Stimulated activated CD8-positive, alpha-beta memory T cell treated with anti-CD3 and anti-CD28 coated beads, Interleukin-2, amount 100 ng/mL, for 48 hours (primary cell): ENCODE measurements at regions not wholly inside any gene's neighbourhood (a gene's known extent, or its start where the extent isn't known, plus 50 kb on each side); places are given as distances from the start of the nearest gene placed in this dataset.
"Not testable (repeated sequence)": the region's sequence is repeated elsewhere in the genome, so short reads cannot be mapped to it uniquely, and the experiment has no call there.

Experiments
- DNase-seq, 2 donors: peaks; one replicate each; pipeline ENCODE4 v3.0.0-alpha.2; 2020; ENCODE audit warnings: low read depth in 2 of 2

DNA sequence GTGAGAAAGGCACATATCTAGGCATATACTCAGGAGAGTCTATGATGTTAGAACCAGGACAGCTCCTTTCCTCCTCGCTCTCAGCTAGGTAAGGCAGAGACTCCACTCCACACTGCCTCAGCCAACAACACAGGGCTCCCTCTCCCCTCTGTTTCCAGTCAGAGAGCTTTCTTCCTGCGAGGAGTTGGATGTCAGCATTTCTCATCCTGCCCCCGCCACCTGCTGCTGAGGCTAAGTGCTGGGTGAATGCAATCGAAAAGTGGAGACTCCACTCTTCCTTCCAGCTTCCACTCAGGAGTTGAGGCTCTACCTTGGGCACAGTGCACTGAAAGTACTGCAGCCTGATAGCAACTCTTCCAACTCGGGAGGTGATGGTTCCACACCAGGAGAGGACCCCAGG is 177.2 kb upstream of the RAB6C start:
- DNase-seq = no peak

DNA sequence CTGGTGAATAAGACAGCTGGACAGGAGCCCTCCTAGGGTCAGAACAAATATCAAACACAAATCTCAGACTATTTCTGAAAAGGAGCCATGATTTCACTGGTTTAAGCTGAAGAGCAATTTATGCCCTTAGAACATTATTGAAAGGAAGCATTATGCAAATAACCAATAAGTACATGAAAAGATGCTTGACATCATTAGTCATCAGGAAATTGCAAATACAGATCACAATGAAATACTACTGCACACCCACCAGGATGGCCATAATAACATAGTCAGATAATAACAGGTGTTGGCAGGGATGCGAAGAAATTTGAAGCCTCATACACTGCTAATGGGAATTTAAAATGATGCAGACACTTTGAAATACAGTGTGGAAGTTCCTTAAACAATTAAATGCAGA is 176.4 kb upstream of the RAB6C start:
- no peak for DNase-seq

GRCh38 chr2:129803871-129804270 is 175.6 kb upstream of the RAB6C start:
- DNase-seq = no peak

DNA sequence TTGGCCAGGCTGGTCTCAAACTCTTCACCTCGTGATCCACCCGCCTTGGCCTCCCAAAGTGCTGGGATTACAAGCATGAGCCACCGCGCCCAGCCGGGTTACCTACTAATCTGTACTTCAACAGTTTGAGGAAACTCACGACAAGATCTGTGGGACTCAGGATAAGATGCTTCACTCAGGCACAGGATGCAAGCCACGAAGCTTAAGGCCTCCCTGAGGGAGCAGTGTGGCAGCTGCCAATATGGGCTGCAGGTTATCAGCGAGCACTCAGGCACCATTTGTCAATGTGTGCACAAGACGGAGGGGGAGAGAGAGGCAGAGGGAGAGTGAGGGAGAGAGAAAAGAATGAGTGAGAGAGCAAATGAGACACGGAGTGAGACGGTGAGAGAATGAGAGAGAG is 173.6 kb upstream of the RAB6C start:
- no peak for DNase-seq

GRCh38 chr2:129806317-129806716 is 173.1 kb upstream of the RAB6C start:
- no peak for DNase-seq

DNA sequence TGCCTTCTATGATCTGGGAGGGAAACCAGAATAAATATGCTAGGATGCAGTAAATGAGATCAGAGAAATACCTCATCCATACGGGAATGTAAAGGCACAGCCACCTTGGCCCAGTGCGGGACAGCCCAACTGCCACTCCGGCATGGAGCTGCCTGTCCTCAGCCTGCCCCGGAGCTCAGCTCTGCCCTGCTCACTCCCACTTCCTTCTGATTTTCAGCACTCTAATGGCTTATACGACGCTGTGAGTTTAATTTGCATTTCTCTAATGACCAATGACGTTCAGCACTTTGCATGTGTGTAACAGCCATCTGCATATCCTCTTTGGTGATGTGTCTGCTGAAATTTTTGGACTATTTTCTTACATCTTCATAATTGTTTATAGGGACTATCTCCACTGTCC is 172.5 kb upstream of the RAB6C start:
- DNase-seq = no peak

GRCh38 chr2:129807642-129808338 is 171.7 kb upstream of the RAB6C start:
- not testable (repeated sequence) for DNase-seq

DNA sequence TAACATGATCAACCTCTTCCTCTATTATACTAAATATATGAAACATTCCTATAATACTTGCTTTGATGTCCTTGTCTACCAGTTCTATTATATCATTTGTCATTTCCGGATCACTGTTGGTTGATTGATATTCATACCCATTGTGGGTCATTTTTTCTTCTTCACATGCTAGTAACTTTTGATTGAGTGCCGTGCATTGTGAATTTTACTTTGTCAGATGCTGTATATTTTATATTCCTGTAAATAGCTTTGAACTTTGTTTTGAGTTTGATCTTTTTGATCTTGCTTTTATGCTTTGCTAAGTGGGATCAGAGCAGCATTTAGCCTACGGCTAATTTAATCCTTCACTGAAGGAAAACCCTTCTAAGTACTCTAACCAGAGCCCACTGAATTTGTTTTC is 168.9 kb upstream of the RAB6C start:
- DNase-seq = no peak

- no peak for DNase-seq
Observed at GRCh38 chr2:129812071-129812470, 167.4 kb upstream of the RAB6C start.

DNA sequence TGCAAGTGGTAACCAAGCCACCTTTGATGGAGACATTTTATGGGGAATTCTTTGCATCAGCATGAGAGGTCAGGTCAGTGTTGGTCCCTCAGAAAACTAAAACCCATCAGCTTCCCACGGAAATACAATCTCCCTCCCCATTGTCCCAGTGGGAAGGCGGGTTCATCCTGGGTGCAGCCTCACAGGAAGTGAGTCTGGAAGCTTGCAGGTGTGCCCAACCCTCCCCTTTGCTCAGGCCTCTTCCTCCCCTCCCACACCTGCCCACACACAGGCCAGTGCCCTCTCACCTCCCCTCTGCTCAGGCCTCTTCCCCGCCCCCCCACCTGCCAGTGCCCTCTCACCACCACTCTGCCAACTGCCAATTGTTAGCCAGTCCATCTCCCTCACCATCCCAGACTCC is 166.8 kb upstream of the RAB6C start:
- DNase-seq = no peak

GRCh38 chr2:129813404-129813803 is 166.1 kb upstream of the RAB6C start:
- DNase-seq = no peak

DNA sequence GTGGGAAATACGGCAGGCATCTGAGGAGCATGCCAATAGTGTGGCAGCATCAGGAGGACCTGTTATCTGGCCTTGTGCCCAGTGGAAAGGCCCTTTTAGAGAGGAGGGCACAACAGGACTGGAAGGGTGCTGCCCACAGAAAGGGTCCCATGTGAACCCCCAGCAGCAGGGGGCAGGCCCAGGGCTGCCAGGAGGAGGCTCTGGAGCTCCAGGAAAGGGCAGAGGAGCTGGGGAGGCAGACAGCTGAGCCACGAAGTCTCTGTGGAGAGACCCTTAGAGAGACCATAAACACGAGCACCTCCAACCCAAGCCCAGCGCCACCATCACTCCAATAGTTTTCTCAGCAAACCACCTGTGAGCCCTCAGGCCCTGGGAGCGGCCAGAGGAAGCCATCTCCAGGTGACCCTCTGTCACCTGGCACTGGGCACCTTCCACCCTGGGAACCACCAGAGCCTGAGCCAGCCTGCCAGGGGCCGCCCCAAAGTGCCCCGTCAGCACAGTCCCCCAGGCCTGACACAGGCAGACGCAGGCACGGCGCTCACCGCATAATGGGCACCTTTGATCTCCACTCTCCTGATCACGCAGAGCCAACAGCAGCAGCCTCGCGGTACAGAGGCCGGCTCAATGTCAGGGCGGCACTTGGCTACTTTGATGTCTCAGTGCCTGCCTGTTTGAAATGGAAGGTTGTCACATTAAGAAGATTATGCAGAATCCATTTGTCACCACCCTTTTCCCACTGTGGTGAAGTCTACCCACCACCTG is 162.5 kb upstream of the RAB6C start:
- no peak for DNase-seq

DNA sequence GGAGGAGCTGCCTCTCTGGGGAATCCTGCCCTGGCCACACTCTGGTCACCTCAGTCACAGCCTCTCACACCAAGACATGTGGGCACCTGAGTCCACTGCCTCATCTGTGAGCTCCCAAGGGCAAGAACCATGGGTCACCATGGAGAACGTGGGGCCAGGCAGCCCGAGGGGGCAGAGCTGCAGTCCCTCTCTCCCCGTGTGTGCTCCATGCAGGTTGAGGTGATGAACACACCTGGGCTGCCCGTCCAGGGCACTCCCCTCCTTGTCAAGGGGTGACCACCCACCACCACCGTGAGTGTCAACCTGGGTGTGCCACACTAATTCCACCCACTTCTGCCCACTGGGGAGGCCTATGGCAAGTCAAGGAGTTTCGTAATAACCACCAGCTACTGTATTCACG is 159.6 kb upstream of the RAB6C start:
- no peak for DNase-seq

DNA sequence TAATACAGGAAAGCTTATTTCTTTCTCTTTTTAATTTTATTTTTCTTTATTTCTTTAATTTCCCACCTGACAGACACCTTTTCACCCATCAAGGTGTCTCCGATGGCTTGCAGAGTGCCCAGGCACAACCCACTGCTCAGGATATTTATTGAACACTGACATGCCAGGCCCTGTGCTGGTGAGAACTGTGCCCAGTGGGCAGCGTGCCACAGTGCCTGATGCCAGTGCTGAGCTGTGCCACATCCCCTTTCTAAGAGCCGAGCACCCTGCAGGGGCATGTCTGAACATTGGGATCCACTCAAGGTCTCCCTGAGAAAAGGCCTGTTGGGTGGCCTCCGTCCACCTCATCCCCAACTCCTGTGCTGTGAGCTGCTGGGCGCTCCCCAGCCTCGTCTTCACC is 158.6 kb upstream of the RAB6C start:
- DNase-seq = no peak

DNA sequence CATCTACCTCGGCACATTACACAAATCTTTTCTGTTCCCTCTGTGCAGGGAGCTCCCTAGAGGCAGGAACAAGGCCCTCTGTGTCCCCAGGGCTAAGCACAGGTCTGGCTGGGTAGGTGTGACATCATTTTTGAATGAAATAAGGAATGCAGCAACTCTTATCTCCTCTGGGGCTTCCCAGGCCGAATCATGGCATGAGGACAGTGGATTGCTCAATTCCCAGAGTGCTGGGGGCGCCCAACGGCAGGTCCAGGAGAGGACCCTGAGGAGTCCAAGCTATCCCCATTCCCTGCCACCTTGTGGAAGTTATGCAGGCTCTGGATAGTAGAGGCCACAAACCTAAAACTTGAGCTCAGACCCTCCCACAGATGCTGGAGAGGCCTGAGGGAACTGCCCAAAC is 158.0 kb upstream of the RAB6C start:
- no peak for DNase-seq

DNA sequence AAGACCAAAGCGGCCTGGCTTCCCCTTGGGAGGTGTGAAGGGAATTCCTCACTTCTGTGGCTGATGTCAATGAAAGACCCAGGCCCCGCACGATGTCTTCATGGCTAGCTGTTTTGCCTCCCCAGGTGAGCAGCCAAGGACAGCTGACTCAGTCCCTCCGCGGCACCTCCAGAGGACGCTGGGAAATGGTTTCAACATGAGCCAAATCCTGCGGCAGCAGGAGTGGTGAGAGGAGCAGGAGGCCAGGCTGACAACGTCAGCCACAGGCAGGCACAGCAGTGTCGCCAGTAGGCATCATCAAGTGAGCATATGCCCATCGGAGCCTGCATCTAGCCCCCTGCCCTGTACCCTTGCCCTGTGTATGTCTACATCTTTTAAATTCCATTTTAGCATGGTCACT is 156.4 kb upstream of the RAB6C start:
- DNase-seq = no peak

GRCh38 chr2:129827311-129828090 is 152.0 kb upstream of the RAB6C start:
- no peak for DNase-seq

DNA sequence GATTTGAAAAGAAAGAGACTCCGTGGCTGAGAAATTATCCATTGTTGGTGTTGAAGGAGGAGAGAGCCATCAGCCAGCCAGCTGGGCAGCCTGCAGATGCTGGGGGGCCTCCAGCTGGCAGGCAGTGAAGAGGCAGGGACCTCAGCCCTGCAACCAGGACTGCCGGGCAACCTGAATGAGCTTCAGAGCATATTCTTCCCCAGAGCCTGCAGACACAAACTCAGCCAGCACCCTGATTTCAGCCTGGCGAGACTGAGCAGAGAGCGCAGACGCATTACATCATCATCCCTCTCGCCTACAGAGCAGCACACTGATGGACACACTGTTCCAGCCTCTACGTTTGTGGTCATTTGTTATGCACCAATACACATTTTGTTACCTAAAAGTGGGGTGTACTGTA is 150.7 kb upstream of the RAB6C start:
- no peak for DNase-seq

- no peak for DNase-seq
Observed at GRCh38 chr2:129829588-129829987, 149.9 kb upstream of the RAB6C start.

DNA sequence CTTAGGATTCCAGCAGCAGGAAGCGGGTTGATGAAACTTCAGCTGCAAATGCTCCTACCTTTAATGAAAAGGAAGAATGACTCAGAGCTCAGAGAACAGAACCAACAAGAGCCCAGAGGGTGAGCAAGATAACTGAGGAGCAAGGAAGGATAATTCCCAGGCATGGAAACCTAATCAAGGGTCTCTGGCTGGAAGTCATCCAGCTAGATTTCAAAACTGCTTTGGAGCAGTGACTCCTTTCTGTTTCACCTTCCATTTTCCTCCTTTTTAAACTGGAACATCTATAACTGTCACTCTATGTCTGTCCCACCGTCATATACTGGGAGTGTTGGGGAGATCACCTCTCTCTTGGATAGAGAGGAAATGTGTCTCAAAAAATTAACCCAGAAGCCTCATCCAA is 148.4 kb upstream of the RAB6C start:
- no peak for DNase-seq

GRCh38 chr2:129833465-129833864 is 146.0 kb upstream of the RAB6C start:
- DNase-seq = not testable (repeated sequence)

GRCh38 chr2:129847043-129847442 is 132.4 kb upstream of the RAB6C start:
- no peak for DNase-seq
